ENCODE measurements at regions not wholly inside any gene's neighbourhood (a gene's known extent, or its start where the extent isn't known, plus 50 kb on each side); places are given as distances from the start of the nearest gene placed in this dataset.

DNA sequence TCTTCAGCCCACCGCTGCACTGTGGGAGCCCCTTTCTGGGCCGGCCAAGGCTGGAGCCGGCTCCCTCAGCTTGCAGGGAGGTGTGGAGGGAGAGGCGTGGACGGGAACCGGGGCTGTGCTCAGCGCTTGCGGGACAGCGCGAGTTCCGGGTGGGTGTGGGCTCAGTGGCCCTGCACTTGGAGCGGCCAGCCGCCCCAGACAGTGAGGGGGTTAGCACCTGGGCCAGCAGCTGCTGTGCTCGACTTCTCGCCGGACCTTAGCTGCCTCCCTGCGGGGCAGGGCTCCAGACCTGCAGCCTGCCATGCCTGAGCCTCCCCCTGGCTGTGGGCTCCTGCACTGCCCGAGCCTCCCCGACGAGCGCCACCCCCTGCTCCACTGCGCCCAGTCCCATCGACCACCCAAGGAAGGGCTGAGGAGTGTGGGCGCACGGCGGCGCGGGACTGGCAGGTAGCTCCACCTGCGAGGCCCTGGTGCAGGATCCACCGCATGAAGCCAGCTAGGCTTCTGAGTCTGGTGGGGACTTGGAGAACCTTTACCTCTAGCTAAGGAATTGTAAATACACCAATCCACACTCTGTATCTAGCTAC lies 92.9 kb upstream of the MAST4 start:
- no TSS peak for BruUV-seq (replicated peaks)
- intact Hi-C loops (cut with micrococcal nuclease; ENCODE audit: unreplicated experiment) = no loop called here
- POLR2A ChIA-PET (ENCODE audit: unreplicated experiment) = no interaction called here

DNA sequence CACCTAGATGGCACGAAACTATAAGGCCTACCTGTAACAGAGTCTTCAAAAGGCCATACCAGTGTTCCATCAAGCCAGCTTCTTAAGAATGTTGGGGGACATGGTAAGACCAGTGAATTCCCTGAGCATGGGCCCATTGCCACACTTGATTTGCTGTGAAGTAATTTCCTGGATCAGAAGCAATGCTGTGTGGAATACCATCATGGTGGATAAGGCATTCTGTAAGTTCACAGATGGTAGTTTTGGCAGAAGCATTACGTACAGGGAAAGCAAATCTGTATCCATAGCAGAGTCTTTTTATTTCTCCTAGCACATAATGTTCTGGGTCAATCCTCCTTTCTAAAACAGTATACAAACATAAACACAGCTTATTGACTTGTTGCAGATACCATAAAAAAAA lies 89.1 kb upstream of the MAST4 start:
- CTCF ChIA-PET = no interaction called here
- TF ChIP-seq, protein P1, sequence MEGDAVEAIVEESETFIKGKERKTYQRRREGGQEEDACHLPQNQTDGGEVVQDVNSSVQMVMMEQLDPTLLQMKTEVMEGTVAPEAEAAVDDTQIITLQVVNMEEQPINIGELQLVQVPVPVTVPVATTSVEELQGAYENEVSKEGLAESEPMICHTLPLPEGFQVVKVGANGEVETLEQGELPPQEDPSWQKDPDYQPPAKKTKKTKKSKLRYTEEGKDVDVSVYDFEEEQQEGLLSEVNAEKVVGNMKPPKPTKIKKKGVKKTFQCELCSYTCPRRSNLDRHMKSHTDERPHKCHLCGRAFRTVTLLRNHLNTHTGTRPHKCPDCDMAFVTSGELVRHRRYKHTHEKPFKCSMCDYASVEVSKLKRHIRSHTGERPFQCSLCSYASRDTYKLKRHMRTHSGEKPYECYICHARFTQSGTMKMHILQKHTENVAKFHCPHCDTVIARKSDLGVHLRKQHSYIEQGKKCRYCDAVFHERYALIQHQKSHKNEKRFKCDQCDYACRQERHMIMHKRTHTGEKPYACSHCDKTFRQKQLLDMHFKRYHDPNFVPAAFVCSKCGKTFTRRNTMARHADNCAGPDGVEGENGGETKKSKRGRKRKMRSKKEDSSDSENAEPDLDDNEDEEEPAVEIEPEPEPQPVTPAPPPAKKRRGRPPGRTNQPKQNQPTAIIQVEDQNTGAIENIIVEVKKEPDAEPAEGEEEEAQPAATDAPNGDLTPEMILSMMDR (conservative IDR thresholded peaks at IDR 0.05) = no peak
- TF ChIP-seq EZH2 (IDR thresholded peaks at IDR 0.05; ENCODE audit: low read depth) = no peak

More for the DNA sequence above, 92.9 kb upstream of the MAST4 start:
- H3K4me2 ChIP-seq = no peak overlapping the region
- H2AFZ ChIP-seq = no peak overlapping the region
- DNase-seq = no peak
- H4K20me1 ChIP-seq (ENCODE audit: insufficient read depth) = no peaks in the 10 kb centered on the region
- no peaks in the 10 kb centered on the region for H3K9me2 ChIP-seq (ENCODE audit: insufficient read depth)
- H3K79me2 ChIP-seq (ENCODE audit: low read depth) = no peaks in the 10 kb centered on the region
- H3K4me3 ChIP-seq = no peak overlapping the region
- no peaks in the 10 kb centered on the region for H3K9me3 ChIP-seq (ENCODE audit: insufficient read depth, low read depth)
- no peaks in the 10 kb centered on the region for H3F3A ChIP-seq (ENCODE audit: insufficient read depth, low read depth)
- H3K27ac ChIP-seq = no peak overlapping the region
- CTCF ChIA-PET = no interaction called here
- H3K4me1 ChIP-seq (replicated peaks; ENCODE audit: insufficient read depth) = no peaks in the 10 kb centered on the region
- H3K36me3 ChIP-seq (ENCODE audit: low read depth) = no peaks in the 10 kb centered on the region
- no peaks in the 10 kb centered on the region; the same call in 1 of the 2 replicates for H3K27me3 ChIP-seq (ENCODE audit: insufficient read depth, low read depth)
- TF ChIP-seq, protein P1 (conservative IDR thresholded peaks at IDR 0.05) = no peak
- TF ChIP-seq EZH2 (IDR thresholded peaks at IDR 0.05; ENCODE audit: low read depth) = no peak

GRCh38 chr5:66511491-66511890 lies 84.7 kb upstream of the MAST4 start:
- ChIA-PET CTCF (no interaction called here), POLR2A (ENCODE audit: unreplicated experiment) (no interaction called here)
- no peak overlapping the region for H3K4me2 ChIP-seq
- no peak overlapping the region for H3K27ac ChIP-seq
- H3K27me3 ChIP-seq (ENCODE audit: insufficient read depth, low read depth) = no peaks in the 10 kb centered on the region
- H3F3A ChIP-seq (ENCODE audit: insufficient read depth, low read depth) = no peaks in the 10 kb centered on the region
- H3K9me3 ChIP-seq (ENCODE audit: insufficient read depth, low read depth) = no peaks in the 10 kb centered on the region
- intact Hi-C loops (cut with micrococcal nuclease; ENCODE audit: unreplicated experiment) = no loop called here
- no peak for DNase-seq
- H3K79me2 ChIP-seq (ENCODE audit: low read depth) = no peaks in the 10 kb centered on the region
- no peaks in the 10 kb centered on the region for H3K9me2 ChIP-seq (ENCODE audit: insufficient read depth)
- no peaks in the 10 kb centered on the region for H3K4me1 ChIP-seq (replicated peaks; ENCODE audit: insufficient read depth)
- TF ChIP-seq EZH2 (IDR thresholded peaks at IDR 0.05; ENCODE audit: low read depth) = no peak
- TF ChIP-seq, protein P1 (conservative IDR thresholded peaks at IDR 0.05) = no peak
- no peaks in the 10 kb centered on the region for H4K20me1 ChIP-seq (ENCODE audit: insufficient read depth)
- no peaks in the 10 kb centered on the region for H3K36me3 ChIP-seq (ENCODE audit: low read depth)
- no peak overlapping the region for H3K4me3 ChIP-seq
- no TSS peak for BruUV-seq (replicated peaks)
- H2AFZ ChIP-seq = no peak overlapping the region

More for the DNA sequence above, 89.1 kb upstream of the MAST4 start:
- no peaks in the 10 kb centered on the region for H3K9me2 ChIP-seq (ENCODE audit: insufficient read depth)
- no peak overlapping the region for H3K27ac ChIP-seq
- H3K79me2 ChIP-seq (ENCODE audit: low read depth) = no peaks in the 10 kb centered on the region
- no peaks in the 10 kb centered on the region for H3F3A ChIP-seq (ENCODE audit: insufficient read depth, low read depth)
- no peak overlapping the region for H2AFZ ChIP-seq
- intact Hi-C loops (cut with micrococcal nuclease; ENCODE audit: unreplicated experiment) = no loop called here
- no peak for DNase-seq
- BruUV-seq (replicated peaks) = no TSS peak
- H3K4me1 ChIP-seq (replicated peaks; ENCODE audit: insufficient read depth) = no peaks in the 10 kb centered on the region
- no peak overlapping the region for H3K4me2 ChIP-seq
- H3K36me3 ChIP-seq (ENCODE audit: low read depth) = no peaks in the 10 kb centered on the region
- POLR2A ChIA-PET (ENCODE audit: unreplicated experiment) = no interaction called here
- no peaks in the 10 kb centered on the region for H3K9me3 ChIP-seq (ENCODE audit: insufficient read depth, low read depth)
- no peaks in the 10 kb centered on the region for H3K27me3 ChIP-seq (ENCODE audit: insufficient read depth, low read depth)
- H4K20me1 ChIP-seq (ENCODE audit: insufficient read depth) = no peaks in the 10 kb centered on the region
- H3K4me3 ChIP-seq = no peak overlapping the region

Measured in PC-9 (cell line).